Pancreas (tissue), 10 donors: ENCODE measurements at regions not wholly inside any gene's neighbourhood (a gene's known extent, or its start where the extent isn't known, plus 50 kb on each side); places are given as distances from the start of the nearest gene placed in this dataset.

Experiments used
- ATAC-seq, 4 donors: fragments of 200-7000 bp; cut with Tn5 transposase; one replicate each; pipeline versions ENCODE4 v1.8.0 to v1.9.1; 2020; ENCODE audit warnings: mild to moderate bottlenecking in 4 of 4, moderate library complexity in 4 of 4
- DNase-seq, 6 donors: peaks; one replicate each; pipeline ENCODE4 v3.0.0-alpha.2; 2020
- FAIRE-seq: peaks from 2 replicates; lab custom pipeline; 2012; peaks lifted over from hg19 to GRCh38; lab: Jason Lieb, UNC
- H3K27ac ChIP-seq, 4 donors: fragments of 200-600 bp; sonication (generic); 1 replicate in 3 of 4; 2 replicates in 1 of 4; pipeline versions ENCODE4 v1.5.0 to v1.8.0; 2020
- H3K27me3 ChIP-seq, 4 donors: fragments of 200-600 bp; one replicate each; pipeline ENCODE4 v1.8.0; 2021
- H3K36me3 ChIP-seq, 3 donors: fragments of 200-600 bp; sonication (generic) in 1 of 3; one replicate each; pipeline versions ENCODE4 v1.5.0 to v1.8.0; 2020 to 2021
- H3K4me1 ChIP-seq, 3 donors: fragments of 200-600 bp; one replicate each; pipeline ENCODE4 v1.8.0; 2021
- H3K4me3 ChIP-seq, 4 donors: fragments of 200-600 bp; sonication (generic) in 2 of 4; one replicate each; pipeline versions ENCODE4 v1.5.0 to v1.8.0; 2020 to 2021
- H3K9me3 ChIP-seq, 4 donors: fragments of 200-600 bp; one replicate each; pipeline ENCODE4 v1.8.0; 2021
- CTCF ChIP-seq, 4 donors: fragments of 200-600 bp; sonication (generic) in 3 of 4; IDR thresholded peaks; one replicate each; pipeline versions ENCODE4 v1.5.0 to v1.8.0; 2021; ENCODE audit warnings: antibody characterized with exemption in 4 of 4
- WGBS, 2 donors: extraction: QIAGEN DNeasy Blood & Tissue Kit; methylation state at CpG; one replicate each; pipeline ENCODE4 v1.1.7; 2013; 5-methylcytosine and 5-hydroxymethylcytosine counted together
- intact Hi-C, 3 donors: fragments of 100-400 bp; cut with DNase I; formaldehyde crosslinking; loops; one replicate each; pipeline versions ENCODE4 v1.11.1 to v1.14.2; 2022
- donor health status: healthy with polysubstance abuse.
- donor health status: DM: no; HTN: no; CAD: no; lungs with moderate emphysema.
- donor health status: DM: no; HTN: no; CAD: no.
- donor health status: control.
- donor health status: control.
- donor health status: Bipolar disorder and iron deficiency.
- donor health status: DM: yes; HTN: yes; CAD: no.
- donor health status: DM: no; HTN: no; CAD: no.
- donor health status: DM: no; HTN: no; CAD: no.
- donor health status: DM: yes; HTN: yes; CAD: no.

- Histone ChIP-seq H3K27me3 (no peaks in the 10 kb centered on the region), H3K27ac (no peak overlapping the region), H3K9me3 (no peaks in the 10 kb centered on the region), H3K36me3 (no peaks in the 10 kb centered on the region), H3K4me3 (no peak overlapping the region), H3K4me1 (no peaks in the 10 kb centered on the region)
- ATAC-seq (no peak), FAIRE-seq (no peak), DNase-seq (no peak)
- TF ChIP-seq CTCF (IDR thresholded peaks at IDR 0.05): no peak
- intact Hi-C loops: no loop called here
Measured at GRCh38 chr18:10228326-10228725, 226.1 kb upstream of the APCDD1 start.

GRCh38 chr18:10229458-10229857 is 225.0 kb upstream of the APCDD1 start:
- Histone ChIP-seq H3K4me1 (no peaks in the 10 kb centered on the region), H3K27me3 (no peaks in the 10 kb centered on the region), H3K36me3 (no peaks in the 10 kb centered on the region), H3K4me3 (no peak overlapping the region), H3K27ac (no peak overlapping the region), H3K9me3 (no peaks in the 10 kb centered on the region)
- FAIRE-seq (no peak), DNase-seq (no peak), ATAC-seq (no peak)
- intact Hi-C loops: no loop called here
- WGBS, 2 donors: 90 to 94% methylated on average over 3 of the region's 3 CpGs
- TF ChIP-seq CTCF (IDR thresholded peaks at IDR 0.05): no peak

- no peaks in the 10 kb centered on the region for H3K9me3 ChIP-seq
- WGBS, 2 donors: 94 to 97% methylated on average over 3 of the region's 3 CpGs
- no peak for TF ChIP-seq CTCF (IDR thresholded peaks at IDR 0.05)
- FAIRE-seq: no peak
- no peak overlapping the region for H3K4me3 ChIP-seq
- no peaks in the 10 kb centered on the region for H3K4me1 ChIP-seq
- no peaks in the 10 kb centered on the region for H3K36me3 ChIP-seq
- ATAC-seq: no peak
- DNase-seq: no peak
- no peaks in the 10 kb centered on the region for H3K27me3 ChIP-seq
- intact Hi-C loops: no loop called here
- H3K27ac ChIP-seq: no peak overlapping the region
Measured at GRCh38 chr18:10230072-10230471, 224.4 kb upstream of the APCDD1 start.

GRCh38 chr18:10231220-10231619 is 223.2 kb upstream of the APCDD1 start:
- H3K36me3 ChIP-seq: no peaks in the 10 kb centered on the region
- no peak for TF ChIP-seq CTCF (IDR thresholded peaks at IDR 0.05)
- DNase-seq (no peak), FAIRE-seq (no peak), ATAC-seq (no peak)
- intact Hi-C loops: no loop called here
- H3K27me3 ChIP-seq: no peaks in the 10 kb centered on the region
- H3K4me3 ChIP-seq: no peak overlapping the region
- H3K9me3 ChIP-seq: no peaks in the 10 kb centered on the region
- no peak overlapping the region for H3K27ac ChIP-seq
- 90 to 98% methylated on average over 3 of the region's 3 CpGs for WGBS, 2 donors
- H3K4me1 ChIP-seq: no peaks in the 10 kb centered on the region

- 88 to 93% methylated on average over 2 of the region's 2 CpGs for WGBS, 2 donors
- no peaks in the 10 kb centered on the region for H3K4me1 ChIP-seq
- no peaks in the 10 kb centered on the region for H3K27me3 ChIP-seq
- H3K9me3 ChIP-seq: no peaks in the 10 kb centered on the region
- no peak for ATAC-seq
- TF ChIP-seq CTCF (IDR thresholded peaks at IDR 0.05): no peak
- DNase-seq: no peak
- H3K4me3 ChIP-seq: no peak overlapping the region
- FAIRE-seq: no peak
- no peaks in the 10 kb centered on the region for H3K36me3 ChIP-seq
- intact Hi-C loops: no loop called here
- no peak overlapping the region for H3K27ac ChIP-seq
Measured at GRCh38 chr18:10232062-10232461, 222.4 kb upstream of the APCDD1 start.
